CD14-positive monocyte (primary cell): ENCODE measurements at regions not wholly inside any gene's neighbourhood (a gene's known extent, or its start where the extent isn't known, plus 50 kb on each side); places are given as distances from the start of the nearest gene placed in this dataset.

Experiments used
- DNase-seq, 3 donors: peaks; one replicate each; pipeline ENCODE4 v3.0.0-alpha.2; 2011 to 2022
- H2AFZ ChIP-seq: 2 replicates; pipeline ENCODE4 v1.6.0; 2012; ENCODE audit warnings: mild to moderate bottlenecking, low read depth, low read length, inconsistent platforms; ENCODE audit not compliant: insufficient read depth, poor library complexity, severe bottlenecking
- H3K27ac ChIP-seq, 2 donors: 1 replicate in 1 of 2; 2 replicates in 1 of 2; pipeline ENCODE4 v1.5.1; 2012 to 2013; ENCODE audit warnings: low read length in 2 of 2, control low read depth in 1 of 2, inconsistent platforms in 1 of 2, low read depth in 1 of 2, mild to moderate bottlenecking in 1 of 2
- H3K27me3 ChIP-seq, 2 donors: one replicate each; pipeline versions ENCODE4 v1.6.0 to v1.6.1; 2011 to 2013; ENCODE audit warnings: low read length in 2 of 2; ENCODE audit not compliant: control insufficient read depth in 2 of 2, insufficient read depth in 2 of 2
- H3K36me3 ChIP-seq, 2 donors: replicated peaks in 1 of 2; 1 replicate in 1 of 2; 2 replicates in 1 of 2; pipeline versions ENCODE4 v1.5.1 to v1.6.1; 2012 to 2013; ENCODE audit warnings: low read length in 2 of 2, control low read depth in 1 of 2, inconsistent platforms in 1 of 2, mild to moderate bottlenecking in 1 of 2; ENCODE audit not compliant: insufficient read depth in 2 of 2, control insufficient read depth in 1 of 2
- H3K4me1 ChIP-seq, 2 donors: 1 replicate in 1 of 2; 2 replicates in 1 of 2; pipeline versions ENCODE4 v1.5.1 to v1.6.1; 2012 to 2013; ENCODE audit warnings: low read length in 2 of 2, control low read depth in 1 of 2, inconsistent platforms in 1 of 2, mild to moderate bottlenecking in 1 of 2, moderate library complexity in 1 of 2; ENCODE audit not compliant: insufficient read depth in 2 of 2, control insufficient read depth in 1 of 2
- H3K4me2 ChIP-seq: replicated peaks from 2 replicates; pipeline ENCODE3; 2012; ENCODE audit warnings: low read length, moderate library complexity, mild to moderate bottlenecking; ENCODE audit not compliant: poor library complexity, severe bottlenecking; ENCODE audit errors: extremely low read depth
- H3K4me3 ChIP-seq, 3 experiments: fragments of 200-600 bp in 1 of 3; sonication (generic) in 1 of 3; replicated peaks in 1 of 3; 1 replicate in 2 of 3; 2 replicates in 1 of 3; pipeline ENCODE4 v1.5.1; 2011 to 2013; ENCODE audit warnings: low read length in 3 of 3, mild to moderate bottlenecking in 3 of 3, control low read depth in 2 of 3, low read depth in 2 of 3, inconsistent platforms in 1 of 3, moderate library complexity in 1 of 3
- H3K79me2 ChIP-seq: 2 replicates; pipeline ENCODE4 v1.6.0; 2012; ENCODE audit warnings: mild to moderate bottlenecking, control low read depth, inconsistent platforms, low read length, moderate library complexity; ENCODE audit not compliant: insufficient read depth
- H3K9ac ChIP-seq: 2 replicates; pipeline ENCODE4 v1.6.0; 2017; ENCODE audit warnings: low read length, mild to moderate bottlenecking; ENCODE audit not compliant: insufficient read depth, poor library complexity, severe bottlenecking
- H3K9me3 ChIP-seq, 2 donors: replicated peaks in 1 of 2; 1 replicate in 1 of 2; 2 replicates in 1 of 2; pipeline versions ENCODE4 v1.5.1 to v1.6.1; 2012 to 2013; ENCODE audit warnings: low read length in 2 of 2, control low read depth in 1 of 2; ENCODE audit not compliant: control insufficient read depth in 1 of 2, insufficient read depth in 1 of 2
- H4K20me1 ChIP-seq: 2 replicates; pipeline ENCODE4 v1.6.0; 2012; ENCODE audit warnings: mild to moderate bottlenecking, low read length, control low read depth, moderate library complexity; ENCODE audit not compliant: insufficient read depth
- H3K27ac Mint-ChIP-seq, 7 donors: one replicate each; pipeline ENCODE4 v1.8.0; 2020; ENCODE audit warnings: mild to moderate bottlenecking in 7 of 7, mixed read lengths in 7 of 7, moderate library complexity in 6 of 7, inconsistent platforms in 2 of 7
- H3K27me3 Mint-ChIP-seq, 3 donors: one replicate each; pipeline ENCODE4 v1.8.0; 2021 to 2022; ENCODE audit warnings: low read depth in 3 of 3, mild to moderate bottlenecking in 3 of 3, mixed read lengths in 3 of 3, moderate library complexity in 3 of 3, inconsistent platforms in 1 of 3
- H3K36me3 Mint-ChIP-seq, 2 donors: one replicate each; pipeline ENCODE4 v1.8.0; 2020; ENCODE audit warnings: mixed read lengths in 2 of 2, inconsistent platforms in 1 of 2, mild to moderate bottlenecking in 1 of 2
- H3K4me1 Mint-ChIP-seq: one replicate; pipeline ENCODE4 v1.8.0; 2020; ENCODE audit warnings: mild to moderate bottlenecking, mixed read lengths
- H3K4me3 Mint-ChIP-seq, 2 donors: one replicate each; pipeline ENCODE4 v1.8.0; 2020; ENCODE audit warnings: mild to moderate bottlenecking in 2 of 2, mixed read lengths in 2 of 2, moderate library complexity in 1 of 2
- H3K9me3 Mint-ChIP-seq, 7 donors: one replicate each; pipeline ENCODE4 v1.8.0; 2020 to 2022; ENCODE audit warnings: mixed read lengths in 7 of 7, mild to moderate bottlenecking in 6 of 7, moderate library complexity in 6 of 7, inconsistent platforms in 2 of 7
- CTCF ChIP-seq: fragments of 200-600 bp; IDR thresholded peaks from one replicate; pipeline ENCODE4 v1.8.0; 2022; ENCODE audit warnings: antibody characterized with exemption, mild to moderate bottlenecking
- WGBS: methylation state at CpG from one replicate; pipeline ENCODE4 v1.1.5; 2013; ENCODE audit warnings: missing lambda C conversion rate; ENCODE audit not compliant: insufficient coverage; 5-methylcytosine and 5-hydroxymethylcytosine counted together
- intact Hi-C, 2 donors: fragments of 100-400 bp; cut with micrococcal nuclease; formaldehyde crosslinking; loops; one replicate each; pipeline versions ENCODE4 v1.15.0 to v1.15.1; 2023

GRCh38 chr3:153084431-153084830 is 77.6 kb upstream of the RAP2B start:
- no peak overlapping the region for H3K9ac ChIP-seq
- WGBS, result no CpG with 5 or more reads among the region's 3 CpGs
- no peaks in the 10 kb centered on the region for H3K36me3 Mint-ChIP-seq

DNA sequence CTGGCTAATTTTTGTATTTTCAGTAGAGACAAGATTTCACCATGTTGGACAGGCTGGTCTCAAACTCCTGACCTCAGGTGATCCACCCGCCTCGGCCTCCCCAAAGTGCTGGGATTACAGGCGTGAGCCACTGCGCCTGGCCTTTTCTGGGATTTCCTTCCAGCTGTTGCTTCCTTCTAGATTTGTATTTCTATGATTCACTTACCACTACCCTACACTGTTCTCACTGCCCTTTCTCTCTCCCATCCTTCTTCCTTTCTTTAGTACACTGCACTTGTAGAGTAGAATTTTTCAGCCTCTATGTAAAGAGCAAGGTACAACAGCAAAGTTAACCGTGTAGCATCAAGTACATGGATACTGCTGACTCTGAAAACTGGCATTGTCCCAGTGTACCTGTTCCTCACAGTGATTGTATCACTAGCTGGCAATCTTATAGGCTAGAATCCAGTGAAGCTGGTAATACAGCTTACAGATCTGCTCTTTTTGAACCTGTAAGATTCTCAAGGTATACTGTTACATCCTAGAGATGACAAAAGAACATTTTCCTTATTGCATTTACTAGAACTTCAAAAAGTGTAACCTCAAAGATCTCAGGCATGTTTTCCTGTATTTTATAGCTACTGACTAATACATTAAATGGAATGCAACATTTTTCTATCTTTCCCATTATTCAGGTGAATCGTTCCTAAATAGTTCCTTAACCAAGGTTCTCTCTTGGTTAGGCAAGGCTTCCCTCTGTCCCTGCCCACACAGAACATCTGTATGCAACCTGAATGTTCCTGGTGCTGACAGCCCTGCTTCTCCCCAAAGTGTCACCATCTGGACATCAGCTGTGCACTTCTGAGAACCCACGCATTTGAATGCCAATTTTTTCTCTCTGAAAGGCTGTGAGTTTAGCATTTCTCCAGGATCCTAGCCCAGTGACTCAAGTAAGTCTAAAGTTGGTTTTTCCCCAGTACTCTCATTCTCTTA is 74.1 kb upstream of the RAP2B start:
- no peak overlapping the region for H3K4me2 ChIP-seq
- no peaks in the 10 kb centered on the region for H3K36me3 ChIP-seq
- Mint-ChIP-seq H3K36me3 (no peaks in the 10 kb centered on the region), H3K4me1 (no peaks in the 10 kb centered on the region), H3K27me3 (peaks cover 0 to 2% (median 0%) of the 10 kb centered on the region in 3 donors), H3K27ac (no peak overlapping the region), H3K9me3 (no peaks in the 10 kb centered on the region), H3K4me3 (no peak overlapping the region)
- intact Hi-C loops, result no loop called here
- DNase-seq, result no peak
- WGBS, result 92% methylated on average over 6 of the region's 7 CpGs
- H3K9me3 ChIP-seq, result no peaks in the 10 kb centered on the region
- no peaks in the 10 kb centered on the region for H3K79me2 ChIP-seq
- no peak overlapping the region for H3K27ac ChIP-seq
- H2AFZ ChIP-seq, result no peak overlapping the region
- H3K9ac ChIP-seq, result no peak overlapping the region
- TF ChIP-seq CTCF, result no peak
- no peak overlapping the region for H3K4me3 ChIP-seq
- no peaks in the 10 kb centered on the region for H4K20me1 ChIP-seq
- H3K4me1 ChIP-seq, result no peaks in the 10 kb centered on the region
- H3K27me3 ChIP-seq, result no peaks in the 10 kb centered on the region

More at GRCh38 chr3:153084431-153084830, 77.6 kb upstream of the RAP2B start:
- Histone ChIP-seq H2AFZ (no peak overlapping the region), H3K36me3 (no peaks in the 10 kb centered on the region), H3K79me2 (no peaks in the 10 kb centered on the region), H4K20me1 (no peaks in the 10 kb centered on the region), H3K4me2 (no peak overlapping the region), H3K4me1 (no peaks in the 10 kb centered on the region), H3K27me3 (no peaks in the 10 kb centered on the region), H3K27ac (no peak overlapping the region), H3K4me3 (no peak overlapping the region), H3K9me3 (no peaks in the 10 kb centered on the region)
- Mint-ChIP-seq H3K27ac (no peak overlapping the region), H3K4me3 (no peak overlapping the region), H3K27me3 (peaks cover 0 to 2% (median 0%) of the 10 kb centered on the region in 3 donors), H3K4me1 (peaks cover 6% of the 10 kb centered on the region), H3K9me3 (no peaks in the 10 kb centered on the region)
- intact Hi-C loops, result no loop called here
- no peak for DNase-seq
- TF ChIP-seq CTCF, result no peak
